ENCODE measurements at regions not wholly inside any gene's neighbourhood (a gene's known extent, or its start where the extent isn't known, plus 50 kb on each side); places are given as distances from the start of the nearest gene placed in this dataset.
A peak's percentile ranks its signal among the peaks of the same experiment; 100 is the strongest.

- in situ Hi-C loops (cut with MboI): no loop called here
- H3K36me3 ChIP-seq (ENCODE audit: low read depth): no peaks in the 10 kb centered on the region
- H3K4me3 ChIP-seq: no peak overlapping the region
- H3K9me3 ChIP-seq (ENCODE audit: low read depth): peaks cover 9% of the 10 kb centered on the region
- H3K27me3 ChIP-seq (replicated peaks; ENCODE audit: insufficient read depth): peaks cover 27% of the 10 kb centered on the region
- no peak for TF ChIP-seq EZH2 (IDR thresholded peaks at IDR 0.05; ENCODE audit: insufficient read depth, poor library complexity, severe bottlenecking)
- no peak for TF ChIP-seq EZH2phosphoT487 (IDR thresholded peaks at IDR 0.05; ENCODE audit: insufficient read depth, low read depth)
- DNase-seq: no peak
- no peak overlapping the region for H2AFZ ChIP-seq
- no peak overlapping the region for H3K27ac ChIP-seq
- no peak overlapping the region for H3K9ac ChIP-seq
- H3K79me2 ChIP-seq (ENCODE audit: insufficient read depth): no peaks in the 10 kb centered on the region
- 0 out of 2 replicates have a peak, but pooled peaks cover under 1% of the 10 kb centered on the region for H3K9me2 ChIP-seq (ENCODE audit: insufficient read depth)
- no peak overlapping the region for H3K4me2 ChIP-seq (ENCODE audit: unreplicated experiment)
- no peaks in the 10 kb centered on the region for H4K20me1 ChIP-seq (ENCODE audit: insufficient read depth)
- H3K4me1 ChIP-seq (ENCODE audit: insufficient read depth): no peaks in the 10 kb centered on the region
- WGBS, 2 experiments (ENCODE audit: low coverage in 1 of 2, low lambda C conversion rate in 2 of 2, missing lambda C conversion rate in 2 of 2): 24 to 30% methylated on average over 12 to 13 of the region's 14 CpGs
- H3F3A ChIP-seq (ENCODE audit: insufficient read depth): no peaks in the 10 kb centered on the region
These were observed 66.4 kb upstream of the BHLHE23 start for GRCh38 chr20:63072991-63073737.

- H3K9ac ChIP-seq: no peak overlapping the region
- H3K9me3 ChIP-seq (ENCODE audit: low read depth): peaks cover under 1% of the 10 kb centered on the region
- 15 to 22% methylated on average over 20 to 35 of the region's 52 CpGs for WGBS, 2 experiments (ENCODE audit: low coverage in 1 of 2, low lambda C conversion rate in 2 of 2, missing lambda C conversion rate in 2 of 2)
- H3K4me3 ChIP-seq: no peak overlapping the region
- in situ Hi-C loops (cut with MboI): no loop called here
- no peaks in the 10 kb centered on the region for H4K20me1 ChIP-seq (ENCODE audit: insufficient read depth)
- H3K36me3 ChIP-seq (ENCODE audit: low read depth): no peaks in the 10 kb centered on the region
- DNase-seq: no peak
- no peak overlapping the region for H2AFZ ChIP-seq
- peaks cover 27% of the 10 kb centered on the region for H3K27me3 ChIP-seq (replicated peaks; ENCODE audit: insufficient read depth)
- H3K9me2 ChIP-seq (ENCODE audit: insufficient read depth): no peaks in the 10 kb centered on the region
- H3K4me2 ChIP-seq (ENCODE audit: unreplicated experiment): no peak overlapping the region
- H3F3A ChIP-seq (ENCODE audit: insufficient read depth): no peaks in the 10 kb centered on the region
- no peak overlapping the region for H3K27ac ChIP-seq
- no peaks in the 10 kb centered on the region for H3K4me1 ChIP-seq (ENCODE audit: insufficient read depth)
- H3K79me2 ChIP-seq (ENCODE audit: insufficient read depth): no peaks in the 10 kb centered on the region
- TF ChIP-seq EZH2 (IDR thresholded peaks at IDR 0.05; ENCODE audit: insufficient read depth, poor library complexity, severe bottlenecking) (no peak), EZH2phosphoT487 (IDR thresholded peaks at IDR 0.05; ENCODE audit: insufficient read depth, low read depth) (no peak)
These were observed 65.5 kb upstream of the BHLHE23 start for GRCh38 chr20:63072231-63072791.

- no peak overlapping the region for H3K27ac ChIP-seq
- H3K79me2 ChIP-seq (ENCODE audit: insufficient read depth): no peaks in the 10 kb centered on the region
- H3K27me3 ChIP-seq (replicated peaks; ENCODE audit: insufficient read depth): peaks cover 30% of the 10 kb centered on the region
- no peaks in the 10 kb centered on the region for H3K36me3 ChIP-seq (ENCODE audit: low read depth)
- TF ChIP-seq EZH2 (IDR thresholded peaks at IDR 0.05; ENCODE audit: insufficient read depth, poor library complexity, severe bottlenecking) (no peak), EZH2phosphoT487 (IDR thresholded peaks at IDR 0.05; ENCODE audit: insufficient read depth, low read depth) (no peak)
- no peaks in the 10 kb centered on the region for H3K9me2 ChIP-seq (ENCODE audit: insufficient read depth)
- no peaks in the 10 kb centered on the region for H3K9me3 ChIP-seq (ENCODE audit: low read depth)
- whole genome bisulfite sequencing, 2 experiments (ENCODE audit: low coverage in 1 of 2, low lambda C conversion rate in 2 of 2, missing lambda C conversion rate in 2 of 2): 8 to 30% methylated on average over 5 to 40 of the region's 40 CpGs
- no peak overlapping the region for H3K4me2 ChIP-seq (ENCODE audit: unreplicated experiment)
- no peaks in the 10 kb centered on the region for H4K20me1 ChIP-seq (ENCODE audit: insufficient read depth)
- in situ Hi-C loops (cut with MboI): no loop called here
- H3K4me1 ChIP-seq (ENCODE audit: insufficient read depth): no peaks in the 10 kb centered on the region
- H3F3A ChIP-seq (ENCODE audit: insufficient read depth): no peaks in the 10 kb centered on the region
- DNase-seq: peak; percentile 92
- no peak overlapping the region for H2AFZ ChIP-seq
- H3K9ac ChIP-seq: no peak overlapping the region
- no peak overlapping the region for H3K4me3 ChIP-seq
These were observed 64.9 kb upstream of the BHLHE23 start for GRCh38 chr20:63071541-63072181.

DNA sequence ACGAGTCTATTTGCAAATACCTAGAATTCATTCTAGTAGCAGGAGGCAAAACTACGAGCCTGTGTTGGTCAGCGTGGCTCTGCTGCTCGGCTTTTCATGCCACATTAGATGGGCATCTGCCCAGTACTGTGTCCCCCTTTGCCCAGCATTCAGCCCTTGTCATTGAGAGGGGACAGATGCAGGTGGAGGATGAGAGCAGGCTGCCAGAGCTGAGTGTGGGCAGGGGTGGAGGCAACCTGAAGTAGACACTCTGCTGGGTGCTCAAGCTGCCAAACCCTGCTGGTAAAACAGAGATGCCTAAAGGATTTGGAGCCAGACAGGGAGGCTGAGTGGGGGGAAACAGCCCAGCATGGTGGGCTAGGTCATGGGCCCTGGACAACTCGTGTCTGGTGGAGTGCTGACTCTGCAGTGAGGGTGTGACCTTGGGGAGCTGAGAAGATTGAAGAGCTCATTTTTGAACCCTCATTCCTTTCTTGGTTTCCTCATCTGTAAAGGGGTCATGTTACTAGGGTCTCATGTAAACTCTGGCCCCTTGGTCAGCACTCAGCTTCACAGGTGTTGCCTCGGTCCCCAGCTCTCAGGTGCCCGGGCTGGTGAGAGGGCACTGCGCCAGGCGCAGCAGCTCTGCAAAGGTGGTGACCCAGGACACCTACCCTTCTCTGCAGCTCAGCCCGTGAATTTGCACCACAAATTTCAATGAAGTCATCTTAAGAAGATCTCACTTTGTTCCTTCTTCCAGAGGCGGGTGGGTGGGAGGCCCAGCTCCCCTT is 64.2 kb upstream of the BHLHE23 start:
- H3K4me3 ChIP-seq: no peak overlapping the region
- in situ Hi-C loops (cut with MboI): no loop called here
- no peak overlapping the region for H3K27ac ChIP-seq
- 60% methylated on average over 10 to 11 of the region's 11 CpGs for whole genome bisulfite sequencing, 2 experiments (ENCODE audit: low coverage in 1 of 2, low lambda C conversion rate in 2 of 2, missing lambda C conversion rate in 2 of 2)
- no peaks in the 10 kb centered on the region for H3K79me2 ChIP-seq (ENCODE audit: insufficient read depth)
- no peak overlapping the region for H2AFZ ChIP-seq
- TF ChIP-seq EZH2 (IDR thresholded peaks at IDR 0.05; ENCODE audit: insufficient read depth, poor library complexity, severe bottlenecking): no peak
- TF ChIP-seq EZH2phosphoT487 (IDR thresholded peaks at IDR 0.05; ENCODE audit: insufficient read depth, low read depth): no peak
- no peak overlapping the region for H3K4me2 ChIP-seq (ENCODE audit: unreplicated experiment)
- H3K27me3 ChIP-seq (replicated peaks; ENCODE audit: insufficient read depth): peaks cover 30% of the 10 kb centered on the region
- H3K9ac ChIP-seq: no peak overlapping the region
- H3K9me3 ChIP-seq (ENCODE audit: low read depth): no peaks in the 10 kb centered on the region
- no peaks in the 10 kb centered on the region for H3K9me2 ChIP-seq (ENCODE audit: insufficient read depth)
- H3F3A ChIP-seq (ENCODE audit: insufficient read depth): no peaks in the 10 kb centered on the region
- H4K20me1 ChIP-seq (ENCODE audit: insufficient read depth): no peaks in the 10 kb centered on the region
- no peaks in the 10 kb centered on the region for H3K4me1 ChIP-seq (ENCODE audit: insufficient read depth)
- H3K36me3 ChIP-seq (ENCODE audit: low read depth): no peaks in the 10 kb centered on the region
- DNase-seq: no peak
